GDM1 (cell line): ENCODE measurements at regions not wholly inside any gene's neighbourhood (a gene's known extent, or its start where the extent isn't known, plus 50 kb on each side); places are given as distances from the start of the nearest gene placed in this dataset.

Experiments
- DNase-seq: peaks from one replicate; lab custom pipeline; 2025; lab: John Stamatoyannopoulos, UW

- DNase-seq: no peak
Measured at GRCh38 chr12:34377243-34378035, 355.1 kb downstream of the ALG10 start.

DNA sequence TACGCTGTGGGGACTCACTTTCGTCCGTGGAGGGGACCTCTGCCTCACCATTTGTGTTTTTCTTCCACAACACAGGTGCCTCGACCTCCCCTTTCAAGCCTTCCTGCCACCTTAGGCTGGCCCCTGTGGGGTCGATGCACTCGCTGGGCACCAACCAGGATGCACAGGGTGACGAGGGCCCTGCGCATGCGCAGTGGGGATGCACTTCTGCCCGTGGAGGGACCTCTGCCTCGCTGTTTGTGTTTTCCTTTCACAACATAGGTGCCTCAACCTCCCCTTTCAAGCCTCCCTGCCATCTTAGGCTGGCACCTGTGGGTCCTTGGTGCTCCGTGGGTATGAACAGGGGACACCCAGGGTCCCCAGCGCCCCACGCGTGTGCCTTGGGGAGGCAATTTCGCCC lies 356.8 kb downstream of the ALG10 start:
- DNase-seq: no peak

- no peak for DNase-seq
Measured at GRCh38 chr12:34384693-34385092, 362.4 kb downstream of the ALG10 start.

DNA sequence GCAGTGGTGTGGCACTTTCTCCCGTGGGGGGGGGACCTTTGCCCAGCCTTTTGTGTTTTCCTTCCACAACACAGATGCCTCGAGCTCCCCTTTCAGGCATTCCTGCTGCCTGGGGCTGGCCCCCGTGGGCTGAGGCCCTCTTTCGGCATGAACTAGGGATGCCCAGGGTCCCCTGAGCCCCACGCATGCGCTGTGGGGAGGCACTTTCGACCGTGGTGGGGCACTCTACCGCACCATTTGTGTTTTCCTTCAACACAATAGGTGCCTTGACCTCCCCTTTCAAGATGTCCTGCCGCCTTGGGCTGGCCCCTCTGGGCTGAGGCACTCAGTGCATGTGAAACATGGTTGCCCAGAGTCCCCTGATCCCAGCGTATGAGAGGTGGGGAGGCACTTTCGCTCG lies 363.7 kb downstream of the ALG10 start:
- DNase-seq: no peak

GRCh38 chr12:34386621-34387255 lies 364.4 kb downstream of the ALG10 start:
- no peak for DNase-seq

- DNase-seq: no peak
Measured at GRCh38 chr12:34387711-34388635, 365.7 kb downstream of the ALG10 start.

DNA sequence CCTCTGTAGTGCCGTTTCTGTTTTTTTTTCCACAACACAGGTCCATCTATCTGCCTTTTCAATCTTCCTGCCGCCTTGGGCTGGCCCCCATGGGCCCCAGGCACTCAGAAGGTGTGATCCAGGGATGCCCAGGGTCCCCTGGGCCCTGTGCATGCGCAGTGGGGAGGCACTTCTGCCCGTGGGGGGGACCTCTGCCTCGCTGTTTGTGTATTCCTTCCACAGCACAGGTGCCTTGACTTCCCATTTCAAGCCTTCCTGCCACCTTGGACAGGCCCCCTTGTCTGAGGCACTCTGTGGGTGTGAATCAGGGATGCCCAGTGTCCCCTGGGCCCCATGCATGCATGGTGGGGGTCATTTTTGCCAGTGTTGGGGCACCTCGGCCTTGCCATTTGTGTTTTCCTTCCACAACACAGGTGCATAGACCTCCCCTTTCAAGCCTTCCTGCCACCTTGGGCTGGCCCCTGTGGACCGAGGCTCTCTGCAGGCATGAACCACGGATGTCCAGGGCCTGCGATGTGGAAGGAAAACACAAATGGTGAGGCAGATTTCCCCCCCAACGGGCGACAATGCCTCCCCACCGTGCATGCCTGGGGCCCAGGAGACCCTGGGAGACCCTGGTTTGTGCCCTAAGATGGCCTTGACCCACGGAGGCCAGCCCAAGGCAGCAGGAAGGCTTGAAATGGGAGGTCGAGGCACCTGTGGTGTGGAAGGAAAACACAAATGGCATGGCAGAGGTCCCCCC lies 366.5 kb downstream of the ALG10 start:
- no peak for DNase-seq

DNA sequence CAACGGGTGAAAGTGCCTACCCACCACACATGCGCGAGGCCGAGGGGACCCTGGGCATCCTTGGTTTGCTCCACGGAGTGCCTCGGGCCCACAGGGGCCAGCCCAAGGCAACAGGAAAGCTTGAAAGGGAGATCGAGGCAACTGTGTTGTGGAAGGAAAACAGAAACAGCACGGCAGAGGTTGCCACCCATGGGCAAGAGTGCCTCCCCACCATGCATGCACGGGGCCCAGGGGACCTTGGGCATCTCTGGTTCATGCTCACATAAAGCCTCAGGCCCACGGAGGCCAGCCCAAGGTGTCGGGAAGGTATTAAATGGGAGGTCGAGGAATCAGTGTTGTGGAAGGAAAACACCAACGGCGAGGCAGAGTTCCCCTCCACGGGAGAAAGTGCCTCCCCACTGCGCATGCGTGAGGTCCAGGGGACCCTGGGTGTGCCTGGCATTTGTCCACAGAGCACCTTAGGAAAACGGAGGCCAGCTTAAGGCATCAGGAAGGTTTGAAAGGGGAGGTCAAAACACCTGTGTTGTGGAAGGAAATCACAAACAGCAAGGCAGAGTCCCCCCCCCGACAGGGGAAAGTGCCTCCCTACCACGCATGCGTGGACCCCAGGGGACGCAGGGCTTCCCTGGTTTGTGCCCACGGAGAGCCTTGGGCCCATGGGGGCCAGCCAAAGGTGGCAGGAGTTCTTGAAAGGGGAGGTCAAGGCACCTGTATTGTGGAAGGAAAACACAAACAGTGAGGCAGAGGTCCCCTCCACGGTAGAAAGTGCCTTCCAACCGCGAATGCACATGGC lies 367.3 kb downstream of the ALG10 start:
- DNase-seq: no peak

DNA sequence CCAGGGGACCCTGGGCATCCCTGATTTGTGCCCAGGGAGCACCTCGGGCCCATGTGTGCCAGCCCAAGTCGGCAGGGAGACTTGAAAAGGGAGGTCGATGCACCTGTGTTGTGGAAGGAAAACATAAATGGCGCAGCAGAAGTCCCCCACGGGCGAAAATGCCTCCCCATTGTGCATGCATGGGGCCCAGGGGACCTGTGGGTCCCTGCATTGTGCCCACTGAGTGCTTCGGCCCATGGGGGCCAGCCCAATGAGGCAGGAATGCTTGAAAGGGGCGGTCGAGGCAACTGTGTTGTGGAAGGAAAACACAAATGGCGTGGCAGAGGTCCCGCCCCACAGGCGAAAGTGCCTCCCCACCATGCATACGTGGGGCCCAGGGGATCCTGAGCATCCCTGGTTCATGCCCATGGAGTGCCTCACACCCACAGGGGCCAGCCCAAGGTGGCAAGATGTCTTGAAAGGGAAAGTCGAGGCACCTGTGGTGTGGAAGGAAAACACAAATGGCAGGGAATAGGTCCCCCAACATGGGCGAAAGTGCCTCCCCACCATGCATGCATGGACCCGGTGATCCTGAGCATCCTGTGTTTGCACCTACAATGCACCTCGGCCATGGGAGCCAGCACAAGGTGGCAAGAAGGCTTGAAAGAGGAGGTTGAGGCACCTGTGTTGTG lies 368.0 kb downstream of the ALG10 start:
- no peak for DNase-seq

GRCh38 chr12:34390846-34391700 lies 368.8 kb downstream of the ALG10 start:
- DNase-seq: no peak

GRCh38 chr12:34391771-34392581 lies 369.7 kb downstream of the ALG10 start:
- no peak for DNase-seq

GRCh38 chr12:34392741-34393085 lies 370.4 kb downstream of the ALG10 start:
- DNase-seq: no peak

DNA sequence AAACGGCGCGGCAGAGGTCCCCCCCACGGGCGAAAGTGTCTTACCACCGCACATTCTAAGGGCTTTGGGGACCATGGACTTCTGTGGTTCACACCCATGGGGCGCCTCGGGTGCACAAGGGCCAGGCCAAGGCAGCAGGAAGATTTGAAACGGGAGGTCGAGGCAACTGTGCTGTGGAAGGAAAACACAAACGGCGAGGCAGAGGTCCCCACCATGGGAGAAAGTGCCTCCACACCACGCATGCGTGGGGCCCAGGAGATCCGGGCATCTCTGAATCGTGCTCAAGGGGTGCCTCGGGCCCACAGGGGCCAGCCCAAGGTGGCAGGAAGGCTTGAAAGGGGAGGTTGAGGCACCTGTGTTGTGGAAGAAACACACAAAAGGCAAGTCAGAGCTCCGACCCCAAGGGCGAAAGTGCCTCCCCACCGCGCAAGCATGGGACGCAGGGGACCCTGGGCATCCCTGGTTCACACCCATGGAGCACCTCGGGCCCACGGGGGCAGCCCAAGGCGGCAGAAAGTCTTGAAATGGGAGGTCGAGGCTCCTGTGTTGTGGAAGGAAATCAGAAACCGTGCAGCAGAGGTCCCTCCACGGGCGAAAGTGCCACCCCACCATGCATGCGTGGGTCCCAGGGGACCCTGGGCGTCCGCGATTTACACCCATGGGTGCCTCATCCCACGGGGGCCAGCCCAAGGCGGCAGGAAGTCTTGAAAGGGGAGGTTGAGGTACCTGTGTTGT lies 371.0 kb downstream of the ALG10 start:
- no peak for DNase-seq

DNA sequence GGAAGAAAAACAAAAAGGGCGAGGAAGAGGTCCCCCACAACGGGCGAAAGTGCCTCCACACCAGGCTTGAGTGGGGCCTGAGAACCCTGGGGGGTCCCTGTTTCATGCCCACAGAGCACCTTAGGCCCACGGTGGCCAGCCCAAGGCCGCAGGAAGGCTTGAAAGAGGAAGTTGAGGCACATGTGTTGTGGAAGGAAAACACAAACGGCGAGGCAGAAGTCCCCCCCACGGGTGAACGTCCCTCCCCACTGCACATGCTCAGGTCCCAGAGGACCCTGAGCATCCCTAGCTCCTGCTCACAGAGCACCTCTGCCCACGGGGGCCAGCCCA lies 371.5 kb downstream of the ALG10 start:
- DNase-seq: no peak

DNA sequence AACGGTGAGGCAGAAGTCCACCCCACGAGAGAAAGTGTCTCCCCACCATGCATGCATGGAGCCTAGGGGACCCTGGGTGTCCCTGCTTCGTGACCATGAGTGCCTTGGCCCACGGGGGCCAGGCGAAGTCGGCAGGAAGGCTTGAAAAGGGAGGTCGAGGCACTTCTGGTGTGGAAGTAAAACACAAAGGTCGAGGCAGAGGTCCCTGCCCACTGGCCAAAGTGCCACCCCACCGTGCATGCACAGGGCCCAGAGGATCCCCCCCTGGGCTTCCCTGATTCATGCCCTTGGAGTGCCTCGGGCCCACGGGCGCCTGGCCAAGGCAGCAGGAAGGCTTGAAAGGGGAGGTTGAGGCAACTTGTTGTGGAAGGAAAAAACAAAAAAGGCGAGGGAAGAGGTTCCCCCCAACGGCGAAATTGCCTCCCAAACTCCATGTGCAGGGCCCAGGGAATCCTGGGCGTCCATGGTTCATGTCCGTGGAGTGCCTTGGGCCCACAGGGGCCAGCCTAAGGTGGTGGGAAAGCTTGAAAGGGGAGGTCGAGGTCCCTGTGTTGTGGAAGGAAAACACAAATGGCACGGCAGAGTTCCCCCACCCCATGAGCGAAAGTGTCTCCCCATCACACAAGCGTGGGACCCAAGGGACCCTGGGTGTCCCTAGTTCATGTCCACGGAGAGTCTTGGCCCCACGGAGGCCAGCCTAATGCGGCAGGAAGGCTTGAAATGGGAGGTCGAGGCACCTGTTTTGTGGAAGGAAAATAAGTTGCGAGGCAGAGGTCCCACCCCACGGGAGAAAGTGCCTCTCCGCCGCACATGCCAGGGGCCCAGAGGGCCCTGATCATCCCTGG lies 372.1 kb downstream of the ALG10 start:
- DNase-seq: no peak

GRCh38 chr12:34395056-34396005 lies 373.0 kb downstream of the ALG10 start:
- no peak for DNase-seq
